Smooth muscle cell (in vitro differentiated cells): ENCODE measurements at regions not wholly inside any gene's neighbourhood (a gene's known extent, or its start where the extent isn't known, plus 50 kb on each side); places are given as distances from the start of the nearest gene placed in this dataset.

ENCODE experiments used
- DNase-seq: peaks from one replicate; lab custom pipeline; 2025; ENCODE audit not compliant: unreplicated experiment; lab: John Stamatoyannopoulos, UW
- H2AFZ ChIP-seq: fragments of 200-600 bp; sonication (generic); 2 replicates; pipeline ENCODE4 v1.6.0; 2016; ENCODE audit warnings: antibody characterized with exemption, low read depth, mild to moderate bottlenecking
- H3F3A ChIP-seq: fragments of 200-600 bp; sonication (generic); 2 replicates; pipeline ENCODE4 v1.6.0; 2017; ENCODE audit warnings: antibody characterized with exemption, low read depth
- H3K27ac ChIP-seq: fragments of 200-600 bp; sonication (generic); 2 replicates; pipeline ENCODE4 v1.5.1; 2016; ENCODE audit warnings: low read depth, mild to moderate bottlenecking
- H3K27me3 ChIP-seq: fragments of 200-600 bp; sonication (generic); 2 replicates; pipeline ENCODE4 v1.6.1; 2016; ENCODE audit warnings: low read depth, mild to moderate bottlenecking
- H3K36me3 ChIP-seq: fragments of 200-600 bp; sonication (generic); 2 replicates; pipeline ENCODE4 v1.5.1; 2016; ENCODE audit warnings: low read depth
- H3K4me1 ChIP-seq: fragments of 200-600 bp; sonication (generic); 2 replicates; pipeline ENCODE4 v1.5.1; 2016; ENCODE audit warnings: low read depth
- H3K4me2 ChIP-seq: fragments of 200-600 bp; sonication (generic); 2 replicates; pipeline ENCODE4 v1.6.0; 2016; ENCODE audit warnings: mild to moderate bottlenecking
- H3K4me3 ChIP-seq: fragments of 200-600 bp; sonication (generic); 2 replicates; pipeline ENCODE4 v1.5.1; 2016; ENCODE audit warnings: mild to moderate bottlenecking
- H3K79me2 ChIP-seq: fragments of 200-600 bp; sonication (generic); 2 replicates; pipeline ENCODE4 v1.6.0; 2016; ENCODE audit warnings: low read depth, mild to moderate bottlenecking
- H3K9ac ChIP-seq: fragments of 200-600 bp; sonication (generic); 2 replicates; pipeline ENCODE4 v1.6.0; 2016; ENCODE audit warnings: low read depth
- H3K9me3 ChIP-seq: fragments of 200-600 bp; sonication (generic); replicated peaks from 2 replicates; pipeline ENCODE4 v1.5.1; 2016; ENCODE audit warnings: low read depth
- H4K20me1 ChIP-seq: fragments of 200-600 bp; sonication (generic); 2 replicates; pipeline ENCODE4 v1.6.0; 2016; ENCODE audit warnings: low read depth
- CTCF ChIP-seq: fragments of 200-600 bp; sonication (generic); IDR thresholded peaks from 2 replicates; pipeline ENCODE4 v1.5.1; 2017; ENCODE audit warnings: borderline replicate concordance, mild to moderate bottlenecking, antibody characterized with exemption; ENCODE audit not compliant: insufficient read depth, poor library complexity, severe bottlenecking
- WGBS: methylation state at CpG from one replicate; pipeline ENCODE4 v1.1.7; 2016; ENCODE audit warnings: low lambda C conversion rate; 5-methylcytosine and 5-hydroxymethylcytosine counted together

GRCh38 chr6:138569554-138569953, 70.3 kb upstream of the NHSL1 start:
- Histone ChIP-seq H3K4me2 (peak overlapping the region; percentile 83), H3K4me3 (peak overlapping the region; percentile 50), H2AFZ (no peak overlapping the region), H3K9ac (no peak overlapping the region), H4K20me1 (peaks cover 57% of the 10 kb centered on the region), H3K27ac (no peak overlapping the region), H3K27me3 (no peaks in the 10 kb centered on the region), H3K9me3 (no peaks in the 10 kb centered on the region), H3K79me2 (peaks cover 36% of the 10 kb centered on the region), H3K4me1 (peaks cover 30% of the 10 kb centered on the region), H3F3A (no peaks in the 10 kb centered on the region), H3K36me3 (no peaks in the 10 kb centered on the region)
- WGBS: 92% methylated on average over 2 of the region's 2 CpGs
- DNase-seq: no peak
- TF ChIP-seq CTCF: no peak

GRCh38 chr6:138569970-138570724, 70.9 kb upstream of the NHSL1 start:
- H3K27ac ChIP-seq: peak overlapping the region; percentile 3
- peaks cover 36% of the 10 kb centered on the region for H3K79me2 ChIP-seq
- H3K9ac ChIP-seq: peak overlapping the region; percentile 2
- no peaks in the 10 kb centered on the region for H3K36me3 ChIP-seq
- H3F3A ChIP-seq: no peaks in the 10 kb centered on the region
- H4K20me1 ChIP-seq: peaks cover 60% of the 10 kb centered on the region
- H3K4me3 ChIP-seq: peak overlapping the region; percentile 50
- no peaks in the 10 kb centered on the region for H3K9me3 ChIP-seq
- H2AFZ ChIP-seq: no peak overlapping the region
- H3K27me3 ChIP-seq: no peaks in the 10 kb centered on the region
- peak overlapping the region; percentile 83 for H3K4me2 ChIP-seq
- DNase-seq: no peak
- TF ChIP-seq CTCF: no peak
- 58% methylated on average over 7 of the region's 7 CpGs for WGBS
- peaks cover 30% of the 10 kb centered on the region for H3K4me1 ChIP-seq

- Histone ChIP-seq H3K9me3 (no peaks in the 10 kb centered on the region), H3K27ac (peak overlapping the region; percentile 3), H3K4me3 (peak overlapping the region; percentile 50), H3K9ac (peak overlapping the region; percentile 2), H3K36me3 (no peaks in the 10 kb centered on the region), H3K27me3 (no peaks in the 10 kb centered on the region), H3F3A (no peaks in the 10 kb centered on the region), H3K79me2 (peaks cover 40% of the 10 kb centered on the region), H4K20me1 (peaks cover 65% of the 10 kb centered on the region), H3K4me2 (peak overlapping the region; percentile 83), H3K4me1 (peaks cover 30% of the 10 kb centered on the region), H2AFZ (no peak overlapping the region)
- 59% methylated on average over 4 of the region's 4 CpGs for WGBS
- TF ChIP-seq CTCF: no peak
- no peak for DNase-seq
Measured at GRCh38 chr6:138570725-138571029, 71.4 kb upstream of the NHSL1 start.

- H3K4me2 ChIP-seq: peak overlapping the region; percentile 83
- peaks cover 35% of the 10 kb centered on the region for H3K79me2 ChIP-seq
- peak overlapping the region; percentile 50 for H3K4me3 ChIP-seq
- TF ChIP-seq CTCF: no peak
- H3K27ac ChIP-seq: no peak overlapping the region
- H2AFZ ChIP-seq: no peak overlapping the region
- WGBS: 50% methylated on average over 7 of the region's 7 CpGs
- no peaks in the 10 kb centered on the region for H3K36me3 ChIP-seq
- no peaks in the 10 kb centered on the region for H3F3A ChIP-seq
- H3K27me3 ChIP-seq: no peaks in the 10 kb centered on the region
- no peak for DNase-seq
- no peaks in the 10 kb centered on the region for H3K9me3 ChIP-seq
- peaks cover 31% of the 10 kb centered on the region for H3K4me1 ChIP-seq
- H3K9ac ChIP-seq: no peak overlapping the region
- H4K20me1 ChIP-seq: peaks cover 68% of the 10 kb centered on the region
Measured at GRCh38 chr6:138571181-138571580, 71.9 kb upstream of the NHSL1 start.
